NAMALWA (cell line): ENCODE measurements at regions not wholly inside any gene's neighbourhood (a gene's known extent, or its start where the extent isn't known, plus 50 kb on each side); places are given as distances from the start of the nearest gene placed in this dataset.
"Not testable (repeated sequence)": the region's sequence is repeated elsewhere in the genome, so short reads cannot be mapped to it uniquely, and the experiment has no call there.

Experiments used
- DNase-seq: peaks from one replicate; pipeline ENCODE4 v3.0.0-alpha.2; 2015; ENCODE audit warnings: low spot score

- no peak for DNase-seq
Observed at GRCh38 chr4:13678186-13678924, 50.8 kb upstream of the BOD1L1 start.

GRCh38 chr4:13681570-13681969 is 54.0 kb upstream of the BOD1L1 start:
- DNase-seq, result no peak

- DNase-seq, result no peak
Observed at GRCh38 chr4:13694256-13694655, 66.7 kb upstream of the BOD1L1 start.

- DNase-seq, result no peak
Observed at GRCh38 chr4:13698296-13698695, 70.8 kb upstream of the BOD1L1 start.

- DNase-seq, result no peak
Observed at GRCh38 chr4:13700021-13700857, 72.7 kb upstream of the BOD1L1 start.

GRCh38 chr4:13700858-13701140 is 73.3 kb upstream of the BOD1L1 start:
- not testable (repeated sequence) for DNase-seq

GRCh38 chr4:13701937-13702446 is 74.5 kb upstream of the BOD1L1 start:
- DNase-seq, result no peak

GRCh38 chr4:13703096-13703495 is 75.6 kb upstream of the BOD1L1 start:
- no peak for DNase-seq

GRCh38 chr4:13704035-13704434 is 76.5 kb upstream of the BOD1L1 start:
- DNase-seq, result no peak

- no peak for DNase-seq
Observed at GRCh38 chr4:13704761-13705160, 77.2 kb upstream of the BOD1L1 start.

- DNase-seq, result no peak
Observed at GRCh38 chr4:13705521-13706041, 78.1 kb upstream of the BOD1L1 start.

GRCh38 chr4:13706120-13706519 is 78.6 kb upstream of the BOD1L1 start:
- no peak for DNase-seq

- DNase-seq, result no peak
Observed at GRCh38 chr4:13706716-13707115, 79.2 kb upstream of the BOD1L1 start.

GRCh38 chr4:13710246-13710885 is 82.8 kb upstream of the BOD1L1 start:
- no peak for DNase-seq

GRCh38 chr4:13711233-13711785 is 83.8 kb upstream of the BOD1L1 start:
- DNase-seq, result no peak

- no peak for DNase-seq
Observed at GRCh38 chr4:13721894-13722293, 94.4 kb upstream of the BOD1L1 start.

GRCh38 chr4:13722649-13723048 is 95.1 kb upstream of the BOD1L1 start:
- no peak for DNase-seq

GRCh38 chr4:13728761-13729160 is 101.2 kb upstream of the BOD1L1 start:
- no peak for DNase-seq

GRCh38 chr4:13731019-13731418 is 103.5 kb upstream of the BOD1L1 start:
- DNase-seq, result no peak

- no peak for DNase-seq
Observed at GRCh38 chr4:13733817-13734216, 106.3 kb upstream of the BOD1L1 start.

- DNase-seq, result no peak
Observed at GRCh38 chr4:13750594-13750993, 123.1 kb upstream of the BOD1L1 start.

- DNase-seq, result not testable (repeated sequence)
Observed at GRCh38 chr4:13761581-13761980, 134.1 kb upstream of the BOD1L1 start.
